T-cell (primary cell): ENCODE measurements at regions not wholly inside any gene's neighbourhood (a gene's known extent, or its start where the extent isn't known, plus 50 kb on each side); places are given as distances from the start of the nearest gene placed in this dataset.

Source experiments
- ATAC-seq, 4 experiments: fragments of 200-7000 bp in 3 of 4; fragments of 150-1000 bp in 1 of 4; cut with Tn5 transposase; replicated peaks in 1 of 4; 1 replicate in 3 of 4; 2 replicates in 1 of 4; pipeline ENCODE4 v1.10.0; 2021; ENCODE audit warnings: moderate library complexity in 3 of 4, mild to moderate bottlenecking in 2 of 4, moderate number of reproducible peaks in 1 of 4
- CTCF ChIA-PET, 2 donors: fragments of 300-600 bp; sonication (Branson Sonifier 250); formaldehyde crosslinking; loops; one replicate each; lab custom pipeline; 2022; ENCODE audit warnings: antibody characterized with exemption in 2 of 2; lab: Charles Lee
- POLR2A ChIA-PET, 2 donors: fragments of 300-600 bp; sonication (Branson Sonifier 250); formaldehyde crosslinking; loops; one replicate each; lab custom pipeline; 2022; ENCODE audit warnings: antibody characterized with exemption in 2 of 2; lab: Charles Lee
- DNase-seq, 35 experiments: peaks; one replicate each; pipeline versions ENCODE4 v3.0.0 to v3.0.0-alpha.2; 2013 to 2023
- H3K27ac ChIP-seq: one replicate; pipeline ENCODE4 v1.5.1; 2013; ENCODE audit warnings: low read length
- H3K27me3 ChIP-seq, 2 experiments: replicated peaks in 1 of 2; 1 replicate in 1 of 2; 2 replicates in 1 of 2; pipeline versions ENCODE4 v1.6.1 to v1.7.0; 2013; ENCODE audit warnings: low read length in 1 of 2, mixed read lengths in 1 of 2; ENCODE audit not compliant: control insufficient read depth in 2 of 2, insufficient read depth in 2 of 2; ENCODE audit errors: extremely low read depth in 1 of 2
- H3K36me3 ChIP-seq, 2 donors: 1 replicate in 1 of 2; 2 replicates in 1 of 2; pipeline versions ENCODE4 v1.6.1 to v1.7.0; 2013; ENCODE audit warnings: low read length in 1 of 2; ENCODE audit not compliant: control insufficient read depth in 2 of 2, insufficient read depth in 1 of 2; ENCODE audit errors: extremely low read depth in 1 of 2
- H3K4me1 ChIP-seq, 2 experiments: 1 replicate in 1 of 2; 2 replicates in 1 of 2; pipeline versions ENCODE4 v1.6.1 to v1.7.0; 2013; ENCODE audit warnings: low read length in 2 of 2, mixed read lengths in 1 of 2; ENCODE audit not compliant: insufficient read depth in 2 of 2, control insufficient read depth in 1 of 2; ENCODE audit errors: extremely low read depth in 1 of 2
- H3K4me3 ChIP-seq, 2 donors: 1 replicate in 1 of 2; 2 replicates in 1 of 2; pipeline versions ENCODE4 v1.5.1 to v1.7.0; 2013; ENCODE audit warnings: mild to moderate bottlenecking in 2 of 2, low read length in 1 of 2, moderate library complexity in 1 of 2; ENCODE audit not compliant: control insufficient read depth in 1 of 2; ENCODE audit errors: extremely low read depth in 1 of 2
- H3K9me3 ChIP-seq: 2 replicates; pipeline ENCODE4 v1.7.0; 2013
- H3K27ac Mint-ChIP-seq, 2 donors: one replicate each; pipeline ENCODE4 v1.8.0; 2020 to 2021; ENCODE audit warnings: mild to moderate bottlenecking in 2 of 2, mixed read lengths in 2 of 2
- H3K27me3 Mint-ChIP-seq, 2 donors: one replicate each; pipeline ENCODE4 v1.8.0; 2021 to 2022; ENCODE audit warnings: mixed read lengths in 2 of 2
- H3K36me3 Mint-ChIP-seq: one replicate; pipeline ENCODE4 v1.8.0; 2021; ENCODE audit warnings: mixed read lengths
- H3K4me1 Mint-ChIP-seq, 3 donors: one replicate each; pipeline ENCODE4 v1.8.0; 2020 to 2022; ENCODE audit warnings: mixed read lengths in 3 of 3, mild to moderate bottlenecking in 1 of 3
- H3K4me3 Mint-ChIP-seq, 3 donors: one replicate each; pipeline ENCODE4 v1.8.0; 2020 to 2022; ENCODE audit warnings: mild to moderate bottlenecking in 3 of 3, mixed read lengths in 3 of 3, moderate library complexity in 3 of 3
- H3K9me3 Mint-ChIP-seq, 3 donors: one replicate each; pipeline ENCODE4 v1.8.0; 2020 to 2022; ENCODE audit warnings: mixed read lengths in 3 of 3
- WGBS: methylation state at CpG from one replicate; pipeline ENCODE4 v1.1.5; 2013; ENCODE audit warnings: missing lambda C conversion rate; ENCODE audit not compliant: insufficient coverage; 5-methylcytosine and 5-hydroxymethylcytosine counted together

- no peaks in the 10 kb centered on the region for H3K4me1 Mint-ChIP-seq
- no peaks in the 10 kb centered on the region for H3K4me1 ChIP-seq
- H3K4me3 Mint-ChIP-seq, result no peak overlapping the region
- DNase-seq (no peak), ATAC-seq (no peak)
- ChIA-PET CTCF (no interaction called here), POLR2A (no interaction called here)
- H3K27ac ChIP-seq, result no peak overlapping the region
- H3K36me3 ChIP-seq, result no peaks in the 10 kb centered on the region
- peaks cover 0 to 16% of the 10 kb centered on the region in 2 experiments for H3K27me3 ChIP-seq
- peaks cover 11 to 14% of the 10 kb centered on the region in 2 donors for H3K27me3 Mint-ChIP-seq
- no peak overlapping the region for H3K27ac Mint-ChIP-seq
- H3K9me3 Mint-ChIP-seq, result peaks cover 8 to 12% (median 10%) of the 10 kb centered on the region in 3 donors
- H3K9me3 ChIP-seq, result no peaks in the 10 kb centered on the region
- 71% methylated on average over 1 of the region's 5 CpGs for WGBS
- H3K36me3 Mint-ChIP-seq, result no peaks in the 10 kb centered on the region
- H3K4me3 ChIP-seq, result no peak overlapping the region
Measured at GRCh38 chr12:126719912-126720705, 1546.9 kb upstream of the TMEM132C start.

DNA sequence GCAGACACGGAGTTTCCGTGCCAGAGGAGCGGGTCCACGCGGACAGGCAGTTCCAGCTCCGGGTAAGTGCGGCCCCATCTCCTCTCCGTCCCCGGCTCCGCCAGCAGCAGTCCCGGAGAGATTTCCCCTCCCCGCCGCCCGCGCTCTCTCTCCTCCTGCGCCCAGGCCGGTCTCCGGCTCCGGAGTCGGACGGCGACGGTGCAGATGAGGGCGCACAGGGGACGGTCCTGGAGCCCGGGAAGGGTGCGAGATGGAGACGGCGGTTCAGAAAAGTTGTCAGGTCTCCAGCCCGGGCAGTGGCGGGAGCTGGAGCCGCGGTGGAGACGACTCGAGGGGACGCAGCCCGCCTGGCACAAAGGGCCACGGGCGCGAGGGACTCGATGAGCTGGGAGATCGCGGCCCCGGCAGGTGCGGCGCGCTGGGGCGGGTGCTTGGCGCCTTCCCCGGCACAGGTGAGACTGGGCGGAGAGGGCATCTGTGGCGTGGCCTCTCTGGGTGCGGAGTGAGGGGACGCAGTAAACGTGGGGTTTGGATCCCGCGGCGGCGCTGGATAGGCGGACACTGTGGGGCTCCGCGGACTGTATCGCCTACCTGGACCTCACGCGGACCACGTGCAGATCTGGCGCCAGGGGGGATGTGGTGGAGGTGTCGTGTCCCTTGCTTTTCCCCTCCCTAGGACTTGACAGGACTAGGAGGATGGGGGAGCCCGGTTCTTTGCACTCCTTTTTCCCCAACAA, 1540.3 kb upstream of the TMEM132C start:
- Histone ChIP-seq H3K9me3 (no peaks in the 10 kb centered on the region), H3K27ac (no peak overlapping the region), H3K36me3 (no peaks in the 10 kb centered on the region), H3K4me1 (peaks cover 0 to 3% of the 10 kb centered on the region in 2 experiments), H3K4me3 (no peak overlapping the region), H3K27me3 (peaks cover 0 to 39% of the 10 kb centered on the region in 2 experiments)
- Mint-ChIP-seq H3K9me3 (peaks cover 0 to 8% (median 2%) of the 10 kb centered on the region in 3 donors), H3K4me3 (peak overlapping the region in 1 of 3 donors; percentile 31), H3K27me3 (peaks cover 16 to 36% of the 10 kb centered on the region in 2 donors), H3K4me1 (peaks cover 0 to 5% (median 4%) of the 10 kb centered on the region in 3 donors), H3K27ac (no peak overlapping the region), H3K36me3 (no peaks in the 10 kb centered on the region)
- ATAC-seq (no peak), DNase-seq (no peak)
- POLR2A ChIA-PET, result no interaction called here
- CTCF ChIA-PET, result no interaction called here
- 19% methylated on average over 53 of the region's 69 CpGs for WGBS

DNA sequence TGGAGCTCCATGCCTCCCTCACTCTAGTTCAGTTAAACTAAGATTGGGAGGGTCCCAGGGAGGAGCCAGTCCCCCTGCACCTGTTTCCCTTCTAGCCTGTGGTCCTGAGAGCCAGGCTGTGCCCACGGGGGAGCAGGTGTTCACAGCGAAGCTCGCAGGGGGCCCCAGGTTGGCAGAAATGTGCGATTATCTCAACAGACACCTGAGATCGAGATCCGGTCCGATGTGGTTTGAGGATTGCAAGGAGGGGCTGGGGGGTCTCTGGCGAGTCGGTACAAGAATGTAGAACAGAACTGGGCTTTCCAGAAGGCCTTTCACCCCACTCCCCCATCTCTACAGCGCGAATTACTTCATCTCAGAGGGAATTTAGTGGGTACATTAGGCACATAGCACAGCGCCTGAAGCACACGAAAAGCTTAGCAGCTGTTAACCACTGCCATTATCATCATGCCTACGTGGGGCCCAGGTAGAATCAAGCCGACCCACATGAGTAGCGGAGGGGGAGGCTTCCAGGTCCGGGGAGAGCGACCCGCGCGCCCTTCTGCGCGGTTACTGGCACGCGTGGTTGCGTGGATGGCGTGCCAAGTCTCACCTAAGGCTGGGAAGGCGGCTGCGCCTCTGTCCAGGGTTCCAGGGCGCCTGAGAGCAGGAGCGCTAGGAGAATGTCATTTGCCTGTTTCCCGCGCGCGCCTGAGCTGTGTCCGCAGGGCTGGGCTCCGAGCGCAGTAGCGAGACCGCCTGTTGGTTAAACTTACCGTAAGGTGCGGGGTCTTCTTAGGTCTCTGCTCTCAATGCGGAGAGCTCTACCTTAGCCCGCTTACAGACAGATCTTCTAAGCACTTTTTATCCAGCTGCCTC, 1539.5 kb upstream of the TMEM132C start:
- Histone ChIP-seq H3K27ac (no peak overlapping the region), H3K9me3 (no peaks in the 10 kb centered on the region), H3K4me3 (no peak overlapping the region), H3K27me3 (peaks cover 0 to 39% of the 10 kb centered on the region in 2 experiments), H3K4me1 (peaks cover 0 to 3% of the 10 kb centered on the region in 2 experiments), H3K36me3 (no peaks in the 10 kb centered on the region)
- DNase-seq (no peak), ATAC-seq (no peak)
- peaks cover 0 to 5% (median 4%) of the 10 kb centered on the region in 3 donors for H3K4me1 Mint-ChIP-seq
- H3K4me3 Mint-ChIP-seq, result no peak overlapping the region
- WGBS, result 18% methylated on average over 35 of the region's 44 CpGs
- H3K27ac Mint-ChIP-seq, result no peak overlapping the region
- H3K9me3 Mint-ChIP-seq, result peaks cover 0 to 8% (median 2%) of the 10 kb centered on the region in 3 donors
- H3K36me3 Mint-ChIP-seq, result no peaks in the 10 kb centered on the region
- H3K27me3 Mint-ChIP-seq, result peaks cover 16 to 36% of the 10 kb centered on the region in 2 donors
- ChIA-PET POLR2A (no interaction called here), CTCF (no interaction called here)

GRCh38 chr12:126734296-126734695, 1532.7 kb upstream of the TMEM132C start:
- peaks cover 2 to 5% (median 4%) of the 10 kb centered on the region in 3 donors for H3K9me3 Mint-ChIP-seq
- Histone ChIP-seq H3K27ac (no peak overlapping the region), H3K9me3 (no peaks in the 10 kb centered on the region), H3K4me3 (no peak overlapping the region), H3K4me1 (no peaks in the 10 kb centered on the region), H3K27me3 (no peaks in the 10 kb centered on the region), H3K36me3 (no peaks in the 10 kb centered on the region)
- ChIA-PET POLR2A (interaction anchor here in 1 of 2 donors (0.5 kb wide), 1 partner anchor 1658 kb away, joined by 3 read pairs; no protein-coding TSS in a partner anchor), CTCF (no interaction called here)
- no peak for DNase-seq
- H3K36me3 Mint-ChIP-seq, result no peaks in the 10 kb centered on the region
- no peaks in the 10 kb centered on the region for H3K4me1 Mint-ChIP-seq
- ATAC-seq, result no peak
- no peaks in the 10 kb centered on the region for H3K27me3 Mint-ChIP-seq
- H3K4me3 Mint-ChIP-seq, result no peak overlapping the region
- no peak overlapping the region for H3K27ac Mint-ChIP-seq
- WGBS, result 29% methylated on average over 1 of the region's 5 CpGs

GRCh38 chr12:126734710-126735109, 1532.3 kb upstream of the TMEM132C start:
- Histone ChIP-seq H3K27me3 (no peaks in the 10 kb centered on the region), H3K27ac (no peak overlapping the region), H3K4me3 (no peak overlapping the region), H3K4me1 (no peaks in the 10 kb centered on the region), H3K9me3 (no peaks in the 10 kb centered on the region), H3K36me3 (no peaks in the 10 kb centered on the region)
- H3K4me3 Mint-ChIP-seq, result no peak overlapping the region
- H3K27me3 Mint-ChIP-seq, result no peaks in the 10 kb centered on the region
- H3K36me3 Mint-ChIP-seq, result no peaks in the 10 kb centered on the region
- 75% methylated on average over 5 of the region's 8 CpGs for WGBS
- no peaks in the 10 kb centered on the region for H3K4me1 Mint-ChIP-seq
- ATAC-seq (no peak), DNase-seq (no peak)
- H3K9me3 Mint-ChIP-seq, result peaks cover 2 to 6% (median 4%) of the 10 kb centered on the region in 3 donors
- H3K27ac Mint-ChIP-seq, result no peak overlapping the region
- POLR2A ChIA-PET, result no interaction called here
- CTCF ChIA-PET, result no interaction called here
